ENCODE measurements at regions not wholly inside any gene's neighbourhood (a gene's known extent, or its start where the extent isn't known, plus 50 kb on each side); places are given as distances from the start of the nearest gene placed in this dataset.
"Not testable (repeated sequence)": the region's sequence is repeated elsewhere in the genome, so short reads cannot be mapped to it uniquely, and the experiment has no call there.

DNA sequence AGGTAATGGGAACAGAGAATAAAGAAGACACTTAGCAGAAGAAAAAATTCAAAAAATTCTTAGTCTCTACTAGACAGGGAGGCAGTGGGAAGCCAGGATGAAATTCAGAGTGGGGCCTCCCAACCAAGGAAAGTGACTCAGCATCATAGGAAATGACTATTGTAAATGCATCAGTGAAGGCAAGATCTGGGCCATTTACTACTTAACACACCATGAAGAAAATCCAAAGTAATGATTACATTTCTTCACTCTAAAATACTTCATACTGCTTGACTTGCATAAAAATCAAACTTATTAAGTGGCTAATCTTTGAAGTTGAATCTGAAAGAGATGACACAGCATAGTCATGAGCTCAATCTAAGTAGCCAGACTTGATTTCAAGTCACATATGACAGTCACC is 405.8 kb upstream of the SLC39A10 start:
- no peaks in the 10 kb centered on the region for H3K27me3 ChIP-seq (ENCODE audit: control insufficient read depth, insufficient read depth, low read length)
- H3K36me3 ChIP-seq (ENCODE audit: control insufficient read depth, insufficient read depth, low read length) = no peaks in the 10 kb centered on the region
- H3K9ac ChIP-seq (ENCODE audit: low read length) = no peak overlapping the region
- H3K4me1 ChIP-seq (ENCODE audit: control insufficient read depth, insufficient read depth, low read length) = no peaks in the 10 kb centered on the region
- 0 out of 2 replicates have a peak, but pooled peaks cover 3% of the 10 kb centered on the region for H3K9me3 ChIP-seq (ENCODE audit: control insufficient read depth, insufficient read depth, low read depth, low read length)
- no peak overlapping the region; the same call in 1 of the 2 replicates for H3K27ac ChIP-seq (ENCODE audit: low read depth, low read length)
- no peak overlapping the region for H3K4me3 ChIP-seq (ENCODE audit: low read depth, low read length)

DNA sequence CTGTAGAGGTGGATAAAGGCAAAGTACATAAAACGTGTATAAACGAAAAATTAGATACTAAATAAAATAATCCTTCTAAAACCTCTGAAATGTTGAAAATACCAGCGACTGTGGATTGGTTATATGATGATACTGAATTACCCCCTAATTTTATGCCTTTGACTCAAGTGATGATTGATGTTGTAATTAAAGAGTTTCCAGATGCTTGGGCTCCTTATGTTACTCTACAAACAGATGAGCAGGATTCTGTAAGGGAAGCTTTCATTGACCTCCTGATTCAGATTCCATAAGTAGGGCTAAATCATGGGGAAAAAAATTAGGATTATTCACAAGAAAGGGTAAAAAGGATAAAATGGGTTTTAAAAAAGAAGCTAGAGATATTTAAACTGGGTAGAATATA is 418.2 kb upstream of the SLC39A10 start:
- no peak overlapping the region for H3K9ac ChIP-seq (ENCODE audit: low read length)
- H3K27ac ChIP-seq (ENCODE audit: low read depth, low read length) = no peak overlapping the region
- no peaks in the 10 kb centered on the region for H3K9me3 ChIP-seq (ENCODE audit: control insufficient read depth, insufficient read depth, low read depth, low read length)
- H3K4me3 ChIP-seq (ENCODE audit: low read depth, low read length) = no peak overlapping the region
- H3K4me1 ChIP-seq (ENCODE audit: control insufficient read depth, insufficient read depth, low read length) = no peaks in the 10 kb centered on the region
- no peaks in the 10 kb centered on the region for H3K27me3 ChIP-seq (ENCODE audit: control insufficient read depth, insufficient read depth, low read length)
- no peaks in the 10 kb centered on the region for H3K36me3 ChIP-seq (ENCODE audit: control insufficient read depth, insufficient read depth, low read length)

DNA sequence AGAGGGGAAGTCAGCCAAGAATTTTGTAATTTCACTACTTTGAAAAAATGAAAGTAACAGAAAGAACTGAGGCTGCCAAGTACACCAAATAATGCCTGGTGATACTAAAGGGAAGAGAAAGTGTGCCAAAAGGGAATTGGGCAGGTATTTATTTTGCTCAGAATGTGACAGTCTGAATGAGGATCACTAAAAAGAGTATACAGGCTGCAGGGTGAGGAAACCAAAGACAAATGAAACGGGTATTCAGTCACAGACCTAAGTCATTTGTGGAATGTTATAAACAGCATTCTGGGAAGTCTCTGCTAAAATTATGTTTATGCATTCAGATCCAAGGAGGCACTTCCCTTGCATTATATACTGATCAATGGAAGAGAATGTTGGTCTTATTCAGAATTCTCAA is 418.6 kb upstream of the SLC39A10 start:
- H3K27ac ChIP-seq (ENCODE audit: low read depth, low read length) = no peak overlapping the region
- no peaks in the 10 kb centered on the region for H3K27me3 ChIP-seq (ENCODE audit: control insufficient read depth, insufficient read depth, low read length)
- no peak overlapping the region for H3K4me3 ChIP-seq (ENCODE audit: low read depth, low read length)
- H3K9me3 ChIP-seq (ENCODE audit: control insufficient read depth, insufficient read depth, low read depth, low read length) = no peaks in the 10 kb centered on the region
- no peak overlapping the region for H3K9ac ChIP-seq (ENCODE audit: low read length)
- no peaks in the 10 kb centered on the region for H3K36me3 ChIP-seq (ENCODE audit: control insufficient read depth, insufficient read depth, low read length)
- H3K4me1 ChIP-seq (ENCODE audit: control insufficient read depth, insufficient read depth, low read length) = no peaks in the 10 kb centered on the region

DNA sequence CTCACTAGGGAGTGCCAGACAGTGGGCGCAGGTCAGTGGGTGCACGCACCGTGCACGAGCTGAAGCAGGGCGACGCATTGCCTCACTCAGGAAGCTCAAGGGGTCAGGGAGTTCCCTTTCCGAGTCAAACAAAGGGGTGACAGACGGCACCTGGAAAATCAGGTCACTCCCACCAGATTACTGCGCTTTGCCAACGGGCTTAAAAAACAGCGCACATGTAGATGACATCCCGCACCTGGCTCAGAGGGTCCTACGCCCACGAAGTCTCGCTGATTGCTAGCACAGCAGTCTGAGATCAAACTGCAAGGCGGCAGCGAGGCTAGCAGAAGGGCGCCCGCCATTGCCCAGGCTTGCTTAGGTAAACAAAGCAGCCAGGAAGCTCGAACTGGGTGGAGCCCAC is 428.5 kb upstream of the SLC39A10 start:
- not testable (repeated sequence) for H3K9me3 ChIP-seq (ENCODE audit: control insufficient read depth, insufficient read depth, low read depth, low read length); H3K9ac ChIP-seq (ENCODE audit: low read length); H3K36me3 ChIP-seq (ENCODE audit: control insufficient read depth, insufficient read depth, low read length); H3K27me3 ChIP-seq (ENCODE audit: control insufficient read depth, insufficient read depth, low read length); H3K4me1 ChIP-seq (ENCODE audit: control insufficient read depth, insufficient read depth, low read length); H3K27ac ChIP-seq (ENCODE audit: low read depth, low read length); H3K4me3 ChIP-seq (ENCODE audit: low read depth, low read length)

DNA sequence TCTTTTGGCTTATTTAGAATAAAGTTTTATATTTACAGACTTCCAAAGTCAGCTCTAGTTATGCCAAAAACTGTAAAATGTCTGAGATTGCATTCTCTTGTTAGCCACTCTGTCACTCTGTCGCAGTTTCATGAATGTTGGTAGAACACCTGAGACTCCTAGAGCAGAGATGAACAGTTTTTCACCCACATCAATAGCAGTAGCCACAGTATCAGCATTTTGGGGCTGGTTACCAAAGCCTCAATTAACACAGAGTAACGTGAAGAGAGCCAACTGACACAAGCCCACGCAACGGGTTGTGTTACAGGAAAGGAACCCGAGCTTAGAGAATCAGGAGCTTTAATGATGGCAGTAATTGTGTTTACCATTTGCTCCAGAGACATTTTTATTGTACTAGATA is 443.0 kb upstream of the SLC39A10 start:
- Histone ChIP-seq H3K27ac (ENCODE audit: low read depth, low read length) (no peak overlapping the region), H3K4me1 (ENCODE audit: control insufficient read depth, insufficient read depth, low read length) (no peaks in the 10 kb centered on the region), H3K9me3 (ENCODE audit: control insufficient read depth, insufficient read depth, low read depth, low read length) (no peaks in the 10 kb centered on the region), H3K4me3 (ENCODE audit: low read depth, low read length) (no peak overlapping the region), H3K36me3 (ENCODE audit: control insufficient read depth, insufficient read depth, low read length) (no peaks in the 10 kb centered on the region), H3K27me3 (ENCODE audit: control insufficient read depth, insufficient read depth, low read length) (no peaks in the 10 kb centered on the region), H3K9ac (ENCODE audit: low read length) (no peak overlapping the region)

DNA sequence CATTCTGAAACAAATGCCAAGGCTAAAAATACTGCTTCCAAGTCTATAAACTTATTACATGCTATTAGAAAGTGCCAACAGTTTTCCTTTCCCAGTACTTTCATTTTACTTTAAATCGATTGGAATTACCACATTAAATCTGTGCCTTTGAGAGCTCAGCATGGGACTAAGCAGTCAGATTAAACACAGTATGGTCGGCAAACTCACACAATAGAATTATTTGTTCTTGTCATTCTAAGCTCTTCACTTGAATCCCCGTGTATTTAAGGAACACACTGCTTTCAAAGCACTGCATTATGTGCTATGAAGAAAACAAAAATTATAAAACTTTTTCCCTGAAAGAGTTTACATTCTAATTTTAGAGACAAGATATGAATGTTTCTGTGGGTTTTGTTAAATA is 444.4 kb upstream of the SLC39A10 start:
- Histone ChIP-seq H3K36me3 (ENCODE audit: control insufficient read depth, insufficient read depth, low read length) (no peaks in the 10 kb centered on the region), H3K4me1 (ENCODE audit: control insufficient read depth, insufficient read depth, low read length) (no peaks in the 10 kb centered on the region), H3K4me3 (ENCODE audit: low read depth, low read length) (no peak overlapping the region), H3K9ac (ENCODE audit: low read length) (no peak overlapping the region), H3K27ac (ENCODE audit: low read depth, low read length) (no peak overlapping the region; the same call in 1 of the 2 replicates), H3K27me3 (ENCODE audit: control insufficient read depth, insufficient read depth, low read length) (no peaks in the 10 kb centered on the region), H3K9me3 (ENCODE audit: control insufficient read depth, insufficient read depth, low read depth, low read length) (no peaks in the 10 kb centered on the region)

DNA sequence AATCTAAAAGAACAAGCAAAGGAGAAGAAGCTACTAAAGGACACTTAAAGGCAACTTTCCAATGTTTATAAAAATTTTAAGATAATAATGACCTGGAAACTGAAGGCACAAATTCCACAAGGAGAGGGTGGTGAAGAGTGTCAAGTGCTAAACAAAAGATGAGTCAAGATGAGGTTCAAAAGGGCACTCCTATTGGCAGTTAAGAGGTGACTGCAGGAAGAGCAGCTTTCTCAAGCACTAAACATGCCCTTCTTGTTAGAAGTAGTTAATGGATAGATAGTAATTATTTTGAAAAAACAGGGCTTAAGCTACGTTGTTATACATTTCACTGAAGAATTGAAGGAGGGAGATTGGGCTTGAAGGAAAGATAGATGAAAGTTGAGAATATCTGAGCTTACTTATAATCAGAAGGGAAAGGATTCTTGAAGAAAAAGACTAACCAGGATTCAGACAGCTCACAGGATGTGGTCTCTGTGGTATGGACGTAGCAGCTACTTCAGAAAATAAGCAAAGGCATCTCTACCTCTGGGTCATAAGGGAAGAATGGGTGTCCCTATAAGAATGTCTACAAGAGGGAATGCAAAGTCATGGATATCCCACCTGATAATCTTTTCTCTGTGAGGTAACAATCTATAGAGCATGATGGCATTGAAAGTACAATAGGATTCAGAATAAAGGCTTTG is 454.7 kb upstream of the SLC39A10 start:
- no peaks in the 10 kb centered on the region for H3K4me1 ChIP-seq (ENCODE audit: control insufficient read depth, insufficient read depth, low read length)
- no peaks in the 10 kb centered on the region for H3K36me3 ChIP-seq (ENCODE audit: control insufficient read depth, insufficient read depth, low read length)
- H3K27me3 ChIP-seq (ENCODE audit: control insufficient read depth, insufficient read depth, low read length) = no peaks in the 10 kb centered on the region
- no peak overlapping the region for H3K27ac ChIP-seq (ENCODE audit: low read depth, low read length)
- H3K9me3 ChIP-seq (ENCODE audit: control insufficient read depth, insufficient read depth, low read depth, low read length) = no peaks in the 10 kb centered on the region
- no peak overlapping the region for H3K9ac ChIP-seq (ENCODE audit: low read length)
- H3K4me3 ChIP-seq (ENCODE audit: low read depth, low read length) = no peak overlapping the region

DNA sequence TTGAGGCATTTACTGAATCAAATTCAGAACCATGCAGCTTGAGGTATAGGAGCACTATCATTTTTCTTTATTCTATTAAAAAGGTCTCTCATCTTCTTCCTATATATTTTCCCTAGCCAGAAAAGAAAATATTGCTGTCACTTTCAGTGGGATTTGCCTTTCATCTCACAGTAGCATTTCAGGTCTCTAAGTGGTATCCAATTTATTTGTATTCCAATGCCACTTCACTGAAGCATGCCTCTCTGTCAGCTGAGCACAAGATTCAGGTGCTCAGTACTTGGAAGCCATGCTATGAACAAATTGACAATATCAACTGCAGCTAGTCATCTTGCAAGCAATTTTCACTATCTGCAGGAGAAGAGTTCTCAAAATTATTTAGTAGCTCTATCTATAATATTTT is 457.2 kb upstream of the SLC39A10 start:
- no peaks in the 10 kb centered on the region for H3K27me3 ChIP-seq (ENCODE audit: control insufficient read depth, insufficient read depth, low read length)
- H3K4me3 ChIP-seq (ENCODE audit: low read depth, low read length) = no peak overlapping the region
- no peaks in the 10 kb centered on the region for H3K4me1 ChIP-seq (ENCODE audit: control insufficient read depth, insufficient read depth, low read length)
- no peaks in the 10 kb centered on the region for H3K9me3 ChIP-seq (ENCODE audit: control insufficient read depth, insufficient read depth, low read depth, low read length)
- no peak overlapping the region for H3K27ac ChIP-seq (ENCODE audit: low read depth, low read length)
- H3K9ac ChIP-seq (ENCODE audit: low read length) = no peak overlapping the region
- H3K36me3 ChIP-seq (ENCODE audit: control insufficient read depth, insufficient read depth, low read length) = no peaks in the 10 kb centered on the region

DNA sequence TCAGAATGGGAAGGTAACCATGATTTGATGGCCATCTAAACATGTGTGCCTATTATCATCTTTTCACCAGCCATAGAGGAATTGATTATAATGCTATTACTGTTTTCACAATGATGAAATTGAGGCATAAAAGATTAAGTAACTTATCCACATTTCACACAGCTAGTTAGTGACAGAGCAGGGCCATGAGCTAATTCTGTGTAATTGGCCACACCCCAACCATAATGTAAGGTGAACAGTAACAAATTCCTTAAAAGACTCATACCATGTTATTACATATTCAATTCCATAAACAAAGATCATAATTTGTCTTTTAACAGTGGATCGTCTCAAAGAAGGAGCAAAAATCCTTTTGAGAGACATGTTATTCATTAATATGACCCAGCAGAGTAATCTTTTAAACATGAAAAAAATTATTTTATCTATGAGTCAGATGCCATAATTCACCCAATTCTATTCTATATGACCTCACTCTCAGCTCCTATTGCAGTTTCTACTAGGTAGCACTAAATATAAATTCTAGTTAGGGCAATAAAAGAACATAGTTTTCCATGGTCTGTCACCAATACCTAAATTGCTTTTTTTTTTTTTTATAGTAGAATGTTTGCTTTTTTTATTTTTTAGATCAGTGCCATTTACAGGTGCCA is 475.8 kb upstream of the SLC39A10 start:
- Histone ChIP-seq H3K27me3 (ENCODE audit: control insufficient read depth, insufficient read depth, low read length) (no peaks in the 10 kb centered on the region), H3K27ac (ENCODE audit: low read depth, low read length) (no peak overlapping the region), H3K4me3 (ENCODE audit: low read depth, low read length) (no peak overlapping the region), H3K9me3 (ENCODE audit: control insufficient read depth, insufficient read depth, low read depth, low read length) (no peaks in the 10 kb centered on the region), H3K36me3 (ENCODE audit: control insufficient read depth, insufficient read depth, low read length) (no peaks in the 10 kb centered on the region), H3K4me1 (ENCODE audit: control insufficient read depth, insufficient read depth, low read length) (no peaks in the 10 kb centered on the region), H3K9ac (ENCODE audit: low read length) (no peak overlapping the region)

DNA sequence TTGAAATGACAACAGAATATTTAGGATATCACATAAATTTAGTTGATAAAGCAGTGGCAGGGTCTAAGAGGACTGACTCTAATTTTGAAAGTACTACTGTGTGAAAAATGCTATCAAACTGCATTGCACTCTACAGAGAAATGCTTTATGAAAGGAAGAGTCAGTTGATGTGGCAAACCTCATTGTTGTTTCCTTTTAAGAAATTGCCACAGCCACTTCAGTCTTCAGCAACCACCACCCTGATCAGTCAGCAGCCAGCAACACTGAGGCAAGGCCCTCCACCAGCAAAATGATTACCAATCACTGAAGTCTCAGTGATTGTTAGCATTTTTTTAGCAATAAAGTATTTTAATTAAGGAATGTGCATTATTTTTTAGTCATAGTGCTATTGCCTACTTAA is 488.7 kb upstream of the SLC39A10 start:
- H3K36me3 ChIP-seq (ENCODE audit: control insufficient read depth, insufficient read depth, low read length) = no peaks in the 10 kb centered on the region

DNA sequence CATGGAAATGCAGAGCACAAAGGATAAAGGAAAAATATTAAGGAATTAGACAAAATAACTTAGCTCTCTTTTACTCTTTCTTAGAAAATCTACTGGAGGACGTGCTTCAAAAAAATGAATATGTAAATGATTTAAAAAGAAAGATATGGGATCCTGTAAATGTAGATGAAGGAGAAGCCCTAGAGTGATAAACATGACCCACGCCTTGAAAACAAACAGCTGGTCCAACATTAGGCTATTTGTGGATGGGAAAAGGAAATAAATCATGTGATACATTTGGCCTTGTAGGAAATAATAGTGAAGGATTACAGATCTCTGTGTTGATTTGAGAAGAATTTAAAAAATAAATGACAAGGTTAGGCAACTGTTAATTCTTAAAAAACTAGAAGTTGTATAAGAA is 492.1 kb upstream of the SLC39A10 start:
- H3K27ac ChIP-seq (ENCODE audit: low read depth, low read length) = no peak overlapping the region
- H3K4me3 ChIP-seq (ENCODE audit: low read depth, low read length) = no peak overlapping the region
- H3K9me3 ChIP-seq (ENCODE audit: control insufficient read depth, insufficient read depth, low read depth, low read length) = peaks cover 3% of the 10 kb centered on the region; the same call in 1 of the 2 replicates
- no peak overlapping the region for H3K9ac ChIP-seq (ENCODE audit: low read length)
- no peaks in the 10 kb centered on the region for H3K27me3 ChIP-seq (ENCODE audit: control insufficient read depth, insufficient read depth, low read length)
- no peaks in the 10 kb centered on the region for H3K4me1 ChIP-seq (ENCODE audit: control insufficient read depth, insufficient read depth, low read length)
- no peaks in the 10 kb centered on the region for H3K36me3 ChIP-seq (ENCODE audit: control insufficient read depth, insufficient read depth, low read length)

More for the DNA sequence above, 488.7 kb upstream of the SLC39A10 start:
- Histone ChIP-seq H3K9ac (ENCODE audit: low read length) (no peak overlapping the region), H3K27ac (ENCODE audit: low read depth, low read length) (no peak overlapping the region), H3K4me3 (ENCODE audit: low read depth, low read length) (no peak overlapping the region), H3K27me3 (ENCODE audit: control insufficient read depth, insufficient read depth, low read length) (no peaks in the 10 kb centered on the region), H3K4me1 (ENCODE audit: control insufficient read depth, insufficient read depth, low read length) (no peaks in the 10 kb centered on the region), H3K9me3 (ENCODE audit: control insufficient read depth, insufficient read depth, low read depth, low read length) (peaks cover 3% of the 10 kb centered on the region; the same call in 1 of the 2 replicates)
